OCI-LY7 (cell line): ENCODE measurements at regions not wholly inside any gene's neighbourhood (a gene's known extent, or its start where the extent isn't known, plus 50 kb on each side); places are given as distances from the start of the nearest gene placed in this dataset.

ENCODE experiments used
- BruUV-seq: library from RNA; stranded (reverse); fragments of 400-500 nt; replicated peaks from 2 replicates; lab custom pipeline; 2021; lab: Mats Ljungman, UMichigan
- CTCF ChIA-PET: fragments of 300-600 bp; sonication (Branson Sonifier 250); formaldehyde crosslinking; loops from one replicate; lab custom pipeline; 2022; ENCODE audit warnings: antibody characterized with exemption; ENCODE audit not compliant: unreplicated experiment; lab: Charles Lee
- POLR2A ChIA-PET: fragments of 300-600 bp; sonication (Branson Sonifier 250); formaldehyde crosslinking; loops from one replicate; lab custom pipeline; 2022; ENCODE audit warnings: antibody characterized with exemption; lab: Charles Lee
- DNase-seq: peaks from one replicate; pipeline ENCODE4 v3.0.0-alpha.2; 2015; ENCODE audit warnings: low spot score
- H2AFZ ChIP-seq: fragments of 200-600 bp; sonication (generic), shearing (Covaris generic); 2 replicates; pipeline ENCODE4 v1.6.1; 2014; ENCODE audit warnings: mild to moderate bottlenecking, antibody characterized with exemption, low read length, moderate library complexity
- H3K27ac ChIP-seq: fragments of 200-600 bp; sonication (generic); 2 replicates; pipeline ENCODE4 v1.5.1; 2014; ENCODE audit warnings: mixed run types, low read depth, mild to moderate bottlenecking, moderate library complexity, low read length, inconsistent platforms; ENCODE audit not compliant: poor library complexity, severe bottlenecking
- H3K36me3 ChIP-seq: fragments of 200-600 bp; sonication (generic); 2 replicates; pipeline ENCODE4 v1.6.1; 2014; ENCODE audit warnings: mild to moderate bottlenecking, antibody characterized with exemption, low read length, moderate library complexity, mixed read lengths; ENCODE audit not compliant: insufficient read depth
- H3K4me1 ChIP-seq: fragments of 200-600 bp; sonication (generic); 2 replicates; pipeline ENCODE4 v1.5.1; 2014; ENCODE audit warnings: mild to moderate bottlenecking, low read length; ENCODE audit not compliant: insufficient read depth, poor library complexity, severe bottlenecking
- H3K4me2 ChIP-seq: fragments of 200-600 bp; sonication (generic); 2 replicates; pipeline ENCODE4 v1.6.1; 2014; ENCODE audit warnings: mild to moderate bottlenecking, low read length
- H3K4me3 ChIP-seq: fragments of 200-600 bp; sonication (generic); 2 replicates; pipeline ENCODE4 v1.5.1; 2014; ENCODE audit warnings: mild to moderate bottlenecking, low read depth, low read length; ENCODE audit not compliant: poor library complexity, severe bottlenecking
- H3K79me2 ChIP-seq: fragments of 200-600 bp; sonication (generic); 2 replicates; pipeline ENCODE4 v1.6.1; 2016; ENCODE audit warnings: low read depth, mild to moderate bottlenecking, low read length, moderate library complexity, mixed read lengths; ENCODE audit not compliant: insufficient read depth
- H3K9me2 ChIP-seq: fragments of 200-600 bp; sonication (generic); 2 replicates; pipeline ENCODE4 v1.6.1; 2016; ENCODE audit warnings: mild to moderate bottlenecking, low read length, mixed read lengths; ENCODE audit not compliant: insufficient read depth
- H3K9me3 ChIP-seq: fragments of 200-600 bp; sonication (generic); 2 replicates; pipeline ENCODE4 v1.6.1; 2014; ENCODE audit warnings: mild to moderate bottlenecking, mixed run types, low read length, mixed read lengths
- H4K20me1 ChIP-seq: fragments of 200-600 bp; sonication (generic); 2 replicates; pipeline ENCODE4 v1.6.1; 2014; ENCODE audit warnings: mild to moderate bottlenecking, antibody characterized with exemption, low read length, moderate library complexity, mixed read lengths; ENCODE audit not compliant: insufficient read depth
- EZH2phosphoT487 ChIP-seq: fragments of 200-600 bp; sonication (generic); IDR thresholded peaks from 2 replicates; pipeline ENCODE4 v1.6.1; 2018; ENCODE audit warnings: low read depth, borderline replicate concordance, mild to moderate bottlenecking, mixed run types, antibody characterized with exemption, low read length, moderate library complexity, mixed read lengths
- intact Hi-C: fragments of 100-400 bp; cut with micrococcal nuclease; formaldehyde crosslinking; loops from one replicate; pipeline ENCODE4 v1.10.0; 2022; ENCODE audit not compliant: unreplicated experiment
- TF ChIP-seq, protein P1 (sequence below): fragments of 200-600 bp; sonication (generic); conservative IDR thresholded peaks from 2 replicates; pipeline ENCODE4 v1.5.1; 2014; ENCODE audit warnings: mild to moderate bottlenecking, antibody characterized with exemption, low read length, moderate library complexity, mixed read lengths

DNA sequence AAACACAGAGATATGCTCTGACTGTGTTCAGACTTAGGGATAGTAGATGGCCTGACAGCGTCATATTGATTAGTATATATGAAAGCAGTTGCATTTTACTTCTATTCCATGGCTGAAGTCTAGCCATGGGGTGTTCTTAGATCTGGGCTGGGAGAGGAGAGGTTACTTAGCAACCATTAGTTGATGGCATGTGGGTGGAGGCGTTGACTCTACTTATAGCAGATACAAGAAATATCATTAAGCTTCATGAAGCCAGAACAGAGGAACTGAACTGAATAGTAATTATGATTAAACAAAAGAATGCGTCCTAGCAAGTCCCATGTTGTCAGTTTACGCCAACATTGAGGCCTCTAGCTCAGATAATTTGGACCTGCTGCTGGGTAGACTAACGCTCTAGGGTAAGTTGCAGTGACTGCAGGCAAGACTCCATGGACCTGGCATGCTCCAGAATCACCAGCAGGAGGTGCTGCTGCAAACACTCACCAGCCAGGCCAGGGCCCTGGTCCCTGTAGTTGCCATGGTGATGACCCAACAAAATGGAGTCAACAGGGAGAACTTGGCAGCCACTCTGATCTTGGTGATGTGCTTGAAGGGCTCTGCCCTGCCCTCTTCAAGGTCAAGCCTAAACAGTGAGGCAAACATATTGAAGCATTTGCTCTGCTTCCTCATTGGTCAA, 477.3 kb downstream of the PREX1 start:
- ChIA-PET CTCF (no interaction called here), POLR2A (no interaction called here)
- no peaks in the 10 kb centered on the region for H3K9me2 ChIP-seq
- no TSS peak for BruUV-seq
- intact Hi-C loops: no loop called here
- H4K20me1 ChIP-seq: no peaks in the 10 kb centered on the region
- no peak for DNase-seq
- no peak for TF ChIP-seq EZH2phosphoT487
- TF ChIP-seq, protein P1, sequence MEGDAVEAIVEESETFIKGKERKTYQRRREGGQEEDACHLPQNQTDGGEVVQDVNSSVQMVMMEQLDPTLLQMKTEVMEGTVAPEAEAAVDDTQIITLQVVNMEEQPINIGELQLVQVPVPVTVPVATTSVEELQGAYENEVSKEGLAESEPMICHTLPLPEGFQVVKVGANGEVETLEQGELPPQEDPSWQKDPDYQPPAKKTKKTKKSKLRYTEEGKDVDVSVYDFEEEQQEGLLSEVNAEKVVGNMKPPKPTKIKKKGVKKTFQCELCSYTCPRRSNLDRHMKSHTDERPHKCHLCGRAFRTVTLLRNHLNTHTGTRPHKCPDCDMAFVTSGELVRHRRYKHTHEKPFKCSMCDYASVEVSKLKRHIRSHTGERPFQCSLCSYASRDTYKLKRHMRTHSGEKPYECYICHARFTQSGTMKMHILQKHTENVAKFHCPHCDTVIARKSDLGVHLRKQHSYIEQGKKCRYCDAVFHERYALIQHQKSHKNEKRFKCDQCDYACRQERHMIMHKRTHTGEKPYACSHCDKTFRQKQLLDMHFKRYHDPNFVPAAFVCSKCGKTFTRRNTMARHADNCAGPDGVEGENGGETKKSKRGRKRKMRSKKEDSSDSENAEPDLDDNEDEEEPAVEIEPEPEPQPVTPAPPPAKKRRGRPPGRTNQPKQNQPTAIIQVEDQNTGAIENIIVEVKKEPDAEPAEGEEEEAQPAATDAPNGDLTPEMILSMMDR: peak; percentile 62
- no peak overlapping the region for H2AFZ ChIP-seq
- H3K4me1 ChIP-seq: no peaks in the 10 kb centered on the region
- no peaks in the 10 kb centered on the region for H3K9me3 ChIP-seq
- no peaks in the 10 kb centered on the region for H3K36me3 ChIP-seq
- H3K79me2 ChIP-seq: no peaks in the 10 kb centered on the region
- H3K27ac ChIP-seq: no peak overlapping the region
- H3K4me3 ChIP-seq: no peak overlapping the region
- H3K4me2 ChIP-seq: no peak overlapping the region

DNA sequence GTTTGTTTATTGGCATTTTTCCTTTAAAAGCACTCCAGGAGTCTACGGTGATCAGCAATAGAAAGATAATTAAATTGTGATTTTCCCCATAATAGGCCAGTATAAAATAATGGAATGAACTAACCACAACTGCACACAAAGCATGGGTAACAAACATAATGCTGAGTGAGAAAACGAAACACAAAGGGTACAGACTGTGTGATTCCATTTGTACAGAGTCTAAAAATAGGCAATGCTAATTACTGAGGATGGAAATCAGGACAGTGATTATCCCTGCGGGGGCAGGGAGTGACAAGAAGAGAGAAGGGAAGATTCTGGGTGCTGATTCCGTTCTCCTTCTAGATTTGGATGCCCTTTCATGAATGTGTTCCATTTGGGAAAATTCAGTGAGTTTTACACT, 478.1 kb downstream of the PREX1 start:
- intact Hi-C loops: no loop called here
- no peaks in the 10 kb centered on the region for H4K20me1 ChIP-seq
- H3K4me3 ChIP-seq: no peak overlapping the region
- H2AFZ ChIP-seq: no peak overlapping the region
- H3K4me2 ChIP-seq: no peak overlapping the region
- H3K9me3 ChIP-seq: no peaks in the 10 kb centered on the region
- TF ChIP-seq, protein P1: no peak
- no peak for TF ChIP-seq EZH2phosphoT487
- H3K79me2 ChIP-seq: no peaks in the 10 kb centered on the region
- ChIA-PET POLR2A (no interaction called here), CTCF (no interaction called here)
- no TSS peak for BruUV-seq
- no peaks in the 10 kb centered on the region for H3K36me3 ChIP-seq
- no peaks in the 10 kb centered on the region for H3K4me1 ChIP-seq
- H3K9me2 ChIP-seq: no peaks in the 10 kb centered on the region
- DNase-seq: no peak
- no peak overlapping the region for H3K27ac ChIP-seq

DNA sequence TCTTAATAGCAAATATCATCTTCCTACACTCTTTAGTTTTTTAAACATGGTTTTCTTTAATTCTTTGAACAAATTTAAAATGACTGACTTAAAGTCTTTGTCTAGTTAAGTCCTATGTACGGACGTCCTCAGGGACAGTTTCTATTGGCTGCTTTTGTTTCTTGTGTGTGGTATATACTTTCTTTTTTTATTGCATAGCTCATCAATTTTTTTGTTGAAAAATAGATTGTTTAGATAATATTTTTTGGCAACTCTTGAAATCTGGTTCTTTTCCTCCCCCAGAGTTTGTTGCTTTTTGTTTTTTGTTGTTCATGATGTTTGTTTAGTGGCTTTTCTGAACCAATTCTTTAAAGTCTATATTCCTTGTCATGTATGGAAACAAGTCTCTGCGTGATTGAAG, 479.8 kb downstream of the PREX1 start:
- Histone ChIP-seq H3K36me3 (no peaks in the 10 kb centered on the region), H3K27ac (no peak overlapping the region), H3K79me2 (no peaks in the 10 kb centered on the region), H3K9me2 (no peaks in the 10 kb centered on the region), H3K9me3 (no peaks in the 10 kb centered on the region), H4K20me1 (no peaks in the 10 kb centered on the region), H3K4me3 (no peak overlapping the region), H3K4me2 (no peak overlapping the region), H2AFZ (no peak overlapping the region), H3K4me1 (no peaks in the 10 kb centered on the region)
- BruUV-seq: no TSS peak
- CTCF ChIA-PET: no interaction called here
- intact Hi-C loops: no loop called here
- POLR2A ChIA-PET: interaction anchor here (0.6 kb wide), 1 partner anchor 1657 kb away, joined by 3 read pairs; no protein-coding TSS in a partner anchor
- DNase-seq: no peak
- TF ChIP-seq, protein P1: no peak
